HFFc6 (cell line): ENCODE measurements at regions not wholly inside any gene's neighbourhood (a gene's known extent, or its start where the extent isn't known, plus 50 kb on each side); places are given as distances from the start of the nearest gene placed in this dataset.

ENCODE experiments used
- DNase-seq: peaks from one replicate; pipeline ENCODE4 v3.0.0-alpha.2; 2018
- H3K27ac Mint-ChIP-seq: 2 replicates; pipeline ENCODE4 v1.8.0; 2020; ENCODE audit warnings: mild to moderate bottlenecking, mixed read lengths
- H3K27me3 Mint-ChIP-seq: 2 replicates; pipeline ENCODE4 v1.8.0; 2021; ENCODE audit warnings: mild to moderate bottlenecking, moderate library complexity, mixed read lengths; ENCODE audit not compliant: insufficient read depth
- H3K36me3 Mint-ChIP-seq: 2 replicates; pipeline ENCODE4 v1.8.0; 2021; ENCODE audit warnings: low read depth, mixed read lengths
- H3K4me1 Mint-ChIP-seq: 2 replicates; pipeline ENCODE4 v1.8.0; 2020; ENCODE audit warnings: low read depth, mixed read lengths
- H3K4me3 Mint-ChIP-seq: 2 replicates; pipeline ENCODE4 v1.8.0; 2020; ENCODE audit warnings: mild to moderate bottlenecking, moderate library complexity, mixed read lengths
- H3K9me3 Mint-ChIP-seq: 2 replicates; pipeline ENCODE4 v1.8.0; 2020; ENCODE audit warnings: mild to moderate bottlenecking, mixed read lengths
- CTCF ChIP-seq: fragments of 200-600 bp; sonication (generic); IDR thresholded peaks from 2 replicates; pipeline ENCODE4 v1.5.0; 2021; ENCODE audit warnings: antibody characterized with exemption, mild to moderate bottlenecking

- no peak overlapping the region for H3K27ac Mint-ChIP-seq
Observed at GRCh38 chr5:60161340-60161934, 267.9 kb upstream of the PDE4D start.

DNA sequence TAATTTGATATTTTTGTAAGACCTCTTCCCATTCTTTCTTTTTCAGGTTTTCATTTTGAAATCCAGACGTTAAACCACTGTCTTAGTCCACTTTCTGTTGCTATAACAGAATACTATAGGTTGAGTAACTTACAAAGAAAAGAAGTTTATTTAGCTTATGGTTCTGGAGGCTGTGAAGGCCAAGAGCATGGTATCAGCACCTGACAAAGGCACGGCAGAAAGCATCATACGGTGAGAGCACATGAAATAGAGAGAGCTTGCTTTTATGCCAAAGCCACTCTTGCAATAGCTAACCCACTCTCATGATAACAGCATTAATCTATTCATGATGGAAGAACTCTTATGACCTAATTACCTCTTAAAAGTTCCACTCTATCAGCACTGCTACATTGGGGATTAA lies 255.6 kb upstream of the PDE4D start:
- no peaks in the 10 kb centered on the region; the same call in 1 of the 2 replicates for H3K9me3 Mint-ChIP-seq
- no peaks in the 10 kb centered on the region for H3K4me1 Mint-ChIP-seq
- TF ChIP-seq CTCF = no peak
- no peak overlapping the region for H3K27ac Mint-ChIP-seq
- no peak overlapping the region for H3K4me3 Mint-ChIP-seq
- no peak for DNase-seq
- H3K36me3 Mint-ChIP-seq = no peaks in the 10 kb centered on the region
- H3K27me3 Mint-ChIP-seq = no peaks in the 10 kb centered on the region

More at GRCh38 chr5:60161340-60161934, 267.9 kb upstream of the PDE4D start:
- Mint-ChIP-seq H3K36me3 (no peaks in the 10 kb centered on the region), H3K9me3 (no peaks in the 10 kb centered on the region), H3K4me3 (no peak overlapping the region), H3K27me3 (peaks cover 4% of the 10 kb centered on the region; the same call in 1 of the 2 replicates), H3K4me1 (no peaks in the 10 kb centered on the region)
- DNase-seq = peak; percentile 35
- TF ChIP-seq CTCF = peak; percentile 72

DNA sequence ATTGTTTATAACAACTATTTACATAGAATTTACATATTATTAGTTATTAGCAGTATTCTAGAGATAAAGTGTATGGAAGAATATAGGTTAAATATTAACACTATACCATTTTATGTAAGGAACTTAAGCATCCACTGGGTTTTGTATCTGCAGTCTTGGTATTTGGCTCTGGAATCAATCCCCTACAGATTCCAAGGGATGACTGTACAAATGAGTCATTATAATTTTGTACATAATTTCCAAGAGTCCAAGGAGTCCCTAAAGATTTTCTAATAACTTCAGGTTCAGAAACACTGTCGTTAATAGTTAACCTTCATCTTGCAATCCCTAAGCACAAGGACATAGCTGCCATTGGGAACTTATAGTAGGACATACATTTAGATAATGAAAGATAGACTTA lies 254.8 kb upstream of the PDE4D start:
- no peaks in the 10 kb centered on the region for H3K27me3 Mint-ChIP-seq
- no peak for DNase-seq
- no peak for TF ChIP-seq CTCF

DNA sequence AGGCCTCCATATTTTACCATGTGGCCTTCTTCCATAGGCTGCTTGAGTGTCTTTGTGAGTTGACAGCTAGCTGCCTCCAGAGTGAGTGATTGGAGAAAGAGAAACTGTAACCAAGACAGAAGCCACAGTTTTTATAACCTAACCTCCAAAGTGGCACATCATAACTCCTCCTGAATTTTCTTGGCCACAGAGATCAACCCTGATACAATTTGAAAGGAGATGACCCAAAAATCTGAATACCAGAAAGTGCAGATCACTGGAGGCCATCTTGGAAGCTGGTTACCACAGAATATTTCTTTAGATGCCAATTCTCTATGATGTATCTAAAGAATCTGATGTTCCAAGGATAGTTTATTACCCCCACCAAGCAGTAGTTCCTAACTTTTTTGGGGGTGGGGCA lies 254.3 kb upstream of the PDE4D start:
- Mint-ChIP-seq H3K36me3 (no peaks in the 10 kb centered on the region), H3K9me3 (no peaks in the 10 kb centered on the region; the same call in 1 of the 2 replicates), H3K27me3 (no peaks in the 10 kb centered on the region), H3K27ac (no peak overlapping the region), H3K4me3 (no peak overlapping the region), H3K4me1 (no peaks in the 10 kb centered on the region)
- no peak for TF ChIP-seq CTCF
- DNase-seq = no peak

More for the DNA sequence above, 254.8 kb upstream of the PDE4D start:
- Mint-ChIP-seq H3K27ac (no peak overlapping the region), H3K9me3 (no peaks in the 10 kb centered on the region; the same call in 1 of the 2 replicates), H3K4me3 (no peak overlapping the region), H3K4me1 (no peaks in the 10 kb centered on the region), H3K36me3 (no peaks in the 10 kb centered on the region)

DNA sequence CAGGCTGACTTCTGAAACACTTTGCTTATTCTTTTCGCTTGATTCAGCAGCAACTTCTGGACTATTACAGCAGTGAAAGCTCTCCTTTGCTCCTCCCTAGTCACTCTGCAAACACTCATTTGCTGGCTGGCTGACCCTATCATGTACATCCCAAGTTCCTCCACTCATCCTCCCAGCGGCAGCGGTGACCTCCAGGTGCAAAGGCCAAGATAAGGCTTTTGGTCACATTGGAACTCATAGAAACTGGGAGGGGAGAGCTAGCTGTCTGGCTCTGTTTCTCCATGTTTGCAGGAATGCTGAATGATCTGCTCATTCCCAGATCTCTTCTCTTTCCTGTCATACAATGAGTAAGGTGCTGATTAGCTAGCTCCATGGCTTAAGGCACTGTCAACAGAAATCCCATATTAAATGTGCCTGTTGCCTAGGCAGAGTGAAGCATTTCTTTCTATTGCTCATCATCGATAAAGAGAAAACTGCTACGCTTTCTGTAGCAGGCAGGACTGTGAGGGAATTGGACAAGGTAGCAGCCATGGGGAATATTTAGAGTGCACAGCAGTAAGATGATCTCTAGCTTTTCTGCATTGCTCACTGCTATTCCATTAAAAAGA lies 250.5 kb upstream of the PDE4D start:
- Mint-ChIP-seq H3K9me3 (peaks cover 4% of the 10 kb centered on the region; the same call in 1 of the 2 replicates), H3K4me3 (no peak overlapping the region)

More for the DNA sequence above, 250.5 kb upstream of the PDE4D start:
- Mint-ChIP-seq H3K27ac (no peak overlapping the region), H3K4me1 (no peaks in the 10 kb centered on the region), H3K27me3 (no peaks in the 10 kb centered on the region), H3K36me3 (no peaks in the 10 kb centered on the region)
- DNase-seq = no peak
- TF ChIP-seq CTCF = no peak
